NCI-H748 treated with DMSO at 0.1 percent for 48 hours (cell line): ENCODE measurements at regions not wholly inside any gene's neighbourhood (a gene's known extent, or its start where the extent isn't known, plus 50 kb on each side); places are given as distances from the start of the nearest gene placed in this dataset.

ENCODE experiments used
- DNase-seq: peaks from one replicate; lab custom pipeline; 2025; lab: John Stamatoyannopoulos, UW

GRCh38 chr6:9523462-9523861 is 891.4 kb downstream of the TFAP2A start:
- no peak for DNase-seq

DNA sequence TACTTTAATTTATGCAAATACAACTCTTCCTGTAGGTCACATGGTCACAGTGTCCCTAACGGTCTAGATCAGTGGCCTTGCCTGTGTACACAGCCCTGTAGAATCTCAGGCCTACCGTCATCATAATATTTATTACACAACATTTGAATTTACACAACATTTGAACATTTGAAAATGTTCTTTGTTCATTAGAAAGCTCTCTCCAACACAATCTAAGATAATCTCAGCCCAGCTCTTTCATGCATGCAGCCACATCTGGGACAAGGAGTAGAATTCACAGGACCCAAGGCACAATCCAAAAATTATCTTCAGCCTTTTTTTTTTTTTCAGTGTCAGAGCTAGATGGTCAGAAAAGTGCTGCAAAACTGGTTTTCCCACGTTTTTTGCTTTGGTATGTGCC is 892.8 kb downstream of the TFAP2A start:
- DNase-seq, result no peak

GRCh38 chr6:9521152-9521530 is 893.7 kb downstream of the TFAP2A start:
- DNase-seq, result no peak

GRCh38 chr6:9520417-9521151 is 894.3 kb downstream of the TFAP2A start:
- DNase-seq, result no peak

- no peak for DNase-seq
These were observed 896.4 kb downstream of the TFAP2A start for GRCh38 chr6:9518431-9518830.

DNA sequence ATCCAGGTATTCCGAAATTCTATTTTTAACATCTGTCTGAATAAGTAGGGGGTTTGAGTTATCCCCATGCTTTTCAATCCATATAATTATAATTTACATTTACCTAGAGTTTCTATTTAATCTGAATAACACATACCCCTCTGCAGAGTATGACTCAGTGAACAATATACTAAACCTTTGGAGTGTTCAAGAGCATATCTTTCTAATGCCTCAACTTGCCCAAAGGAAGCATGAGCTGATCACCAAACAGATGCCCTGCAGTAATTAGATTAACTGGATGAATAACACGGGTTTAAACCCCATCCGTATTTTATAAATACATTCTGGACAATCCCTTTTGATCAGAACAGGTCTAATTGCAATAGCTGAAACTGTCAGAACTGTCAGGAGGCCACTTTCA is 897.1 kb downstream of the TFAP2A start:
- no peak for DNase-seq

DNA sequence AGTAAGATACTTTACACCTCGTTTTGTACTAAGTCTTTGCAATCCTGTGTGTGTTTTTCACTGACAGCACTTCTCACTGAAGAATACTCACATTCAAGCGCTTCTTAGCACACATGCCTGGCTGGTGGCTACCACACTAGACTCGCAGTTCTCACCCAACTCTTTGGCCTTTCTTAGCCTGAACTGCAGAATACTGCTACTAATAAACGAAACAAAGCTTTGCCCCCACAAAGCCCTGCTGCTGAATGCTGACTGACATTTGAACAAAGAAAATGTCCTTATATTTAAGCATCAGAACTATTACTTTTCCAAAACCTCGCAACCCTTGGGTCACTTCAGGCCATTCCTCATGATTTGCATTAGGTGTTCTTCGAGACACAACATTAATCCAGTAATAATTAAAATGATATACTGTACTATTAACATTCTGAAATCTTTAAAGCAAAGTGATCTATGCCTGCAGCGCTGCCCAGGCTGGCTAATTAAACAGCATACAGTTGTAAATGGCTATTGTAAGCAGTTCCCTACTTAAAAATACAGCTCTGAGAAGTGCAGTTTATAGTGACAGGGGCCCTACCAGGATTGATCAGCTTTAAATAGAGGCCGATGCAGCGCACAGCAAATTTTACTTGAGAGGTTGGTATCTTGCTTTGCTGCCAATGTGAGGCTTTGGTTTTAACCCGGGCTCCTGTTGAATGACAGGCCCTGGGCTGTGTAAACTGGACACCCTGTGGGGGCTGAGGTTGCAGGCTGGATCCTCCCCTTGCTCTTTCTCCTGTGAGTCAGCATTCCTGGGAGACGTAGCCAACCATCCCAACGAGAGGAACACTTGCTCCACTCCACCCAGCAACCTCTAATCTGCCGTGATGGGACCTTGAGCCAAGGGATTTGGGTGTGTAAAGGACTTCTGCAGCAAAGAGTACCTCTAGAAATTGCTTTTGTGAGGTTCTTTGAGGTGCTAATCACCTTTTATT is 899.0 kb downstream of the TFAP2A start:
- DNase-seq, result no peak

DNA sequence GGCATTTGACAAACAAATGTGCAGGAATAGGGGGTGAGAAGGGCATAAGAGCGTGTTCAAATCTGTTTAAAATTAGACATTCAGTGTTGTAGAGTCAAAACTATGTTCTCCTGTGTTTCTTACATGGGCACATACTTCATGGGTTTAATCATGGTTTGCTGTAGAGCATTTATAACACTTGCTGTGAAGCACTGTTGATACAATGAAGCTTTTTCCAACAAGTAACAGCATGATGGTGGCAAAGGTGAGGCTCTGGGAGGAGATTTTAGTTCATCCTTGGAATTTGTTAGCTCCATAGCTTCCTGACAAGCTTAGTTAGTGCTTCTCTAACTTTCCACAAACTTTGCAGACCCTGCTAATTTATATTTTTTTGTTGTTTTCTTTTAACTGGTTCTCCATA is 900.7 kb downstream of the TFAP2A start:
- no peak for DNase-seq

- no peak for DNase-seq
These were observed 903.7 kb downstream of the TFAP2A start for GRCh38 chr6:9511157-9511556.

DNA sequence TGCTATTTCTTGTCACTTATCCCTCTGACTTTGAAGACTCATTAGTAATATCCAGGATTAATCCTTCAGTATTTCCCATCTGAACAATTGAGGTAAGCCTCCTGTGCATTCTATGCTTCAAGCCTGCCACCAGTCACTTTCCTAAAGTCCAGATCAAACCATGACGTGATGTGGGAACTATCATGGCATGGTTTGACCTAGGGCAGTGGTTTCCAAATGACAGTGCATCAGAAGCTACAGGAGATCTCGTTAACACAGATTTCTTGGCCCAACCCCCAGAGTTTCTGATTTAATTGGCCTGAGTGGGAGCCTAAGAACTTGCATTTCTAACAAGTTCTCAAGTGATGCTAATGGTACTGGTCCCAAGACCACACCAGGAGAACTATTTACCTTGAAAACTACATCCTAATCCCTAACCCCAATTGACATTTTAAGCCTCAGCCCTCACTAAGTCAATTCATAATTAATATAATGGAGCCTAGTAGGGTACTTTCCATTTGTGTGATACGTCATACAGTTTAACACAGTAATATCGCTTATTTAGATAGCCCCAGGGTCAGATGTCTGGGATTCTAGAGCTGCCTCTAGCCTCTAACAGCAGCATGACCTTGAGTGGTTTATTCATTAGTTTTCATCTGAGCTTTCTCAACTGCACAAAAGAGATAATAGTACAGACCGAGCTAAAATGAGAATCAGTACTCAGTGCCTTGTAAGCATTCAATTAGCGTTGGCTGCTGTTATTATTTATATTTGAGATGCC is 907.6 kb downstream of the TFAP2A start:
- DNase-seq, result no peak

- DNase-seq, result peak; percentile 92
These were observed 910.7 kb downstream of the TFAP2A start for GRCh38 chr6:9504191-9504590.

- DNase-seq, result no peak
These were observed 911.6 kb downstream of the TFAP2A start for GRCh38 chr6:9503111-9503761.

DNA sequence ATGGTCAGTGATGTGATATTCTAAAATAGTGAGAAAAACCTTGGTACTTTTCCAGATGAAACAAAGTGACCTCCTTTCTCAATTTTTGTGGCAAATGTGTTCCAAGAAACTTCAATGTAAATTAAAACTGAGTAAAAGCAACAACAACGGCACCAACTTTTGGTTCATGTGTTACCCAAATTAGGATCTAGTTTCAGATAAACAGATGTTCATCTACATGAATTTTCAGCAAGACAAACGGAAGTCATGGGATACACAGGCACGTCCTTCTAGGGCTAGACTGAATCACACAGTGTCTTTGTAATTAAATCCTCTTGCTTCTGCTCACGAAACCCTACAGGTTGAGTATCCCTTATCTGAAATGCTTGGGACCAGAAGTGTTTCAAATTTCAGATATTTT is 915.2 kb downstream of the TFAP2A start:
- DNase-seq, result no peak

DNA sequence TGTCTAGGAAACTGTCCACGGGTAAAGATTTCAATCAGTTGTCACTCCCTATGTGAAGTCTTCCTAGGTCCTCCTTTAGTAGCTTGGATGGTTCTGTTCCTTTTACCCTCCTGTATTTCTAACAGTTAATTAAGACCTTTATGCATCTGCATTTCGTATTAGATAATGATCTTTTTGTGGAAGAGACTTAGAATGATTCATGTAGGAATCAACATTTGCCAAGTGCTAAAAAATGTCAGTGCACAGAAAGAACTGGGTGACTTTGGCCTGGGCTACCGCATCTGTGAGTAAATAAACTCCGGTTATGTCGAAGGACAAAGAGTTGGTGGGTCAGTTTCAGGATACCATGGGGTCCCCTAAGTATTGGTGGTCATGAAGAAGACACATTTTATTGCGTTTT is 918.0 kb downstream of the TFAP2A start:
- no peak for DNase-seq

DNA sequence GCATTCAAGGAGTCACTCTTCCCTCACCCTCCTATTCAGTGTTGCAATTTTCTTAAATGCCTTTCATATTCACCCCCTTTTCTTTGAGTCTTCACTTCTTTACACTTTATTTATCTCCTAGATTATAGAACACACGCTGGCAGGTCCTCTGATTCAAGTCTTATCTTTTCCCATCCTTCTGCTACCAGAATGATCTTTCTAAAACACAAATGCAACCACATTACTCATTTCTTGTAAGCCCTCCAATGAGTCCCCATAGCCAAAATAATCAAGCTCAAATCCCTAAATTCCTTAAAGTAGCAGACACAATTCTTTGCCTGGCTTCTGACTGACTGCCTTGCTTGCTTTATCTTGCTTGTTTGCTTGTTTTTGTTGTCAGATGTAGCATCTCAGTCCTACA is 920.0 kb downstream of the TFAP2A start:
- no peak for DNase-seq

DNA sequence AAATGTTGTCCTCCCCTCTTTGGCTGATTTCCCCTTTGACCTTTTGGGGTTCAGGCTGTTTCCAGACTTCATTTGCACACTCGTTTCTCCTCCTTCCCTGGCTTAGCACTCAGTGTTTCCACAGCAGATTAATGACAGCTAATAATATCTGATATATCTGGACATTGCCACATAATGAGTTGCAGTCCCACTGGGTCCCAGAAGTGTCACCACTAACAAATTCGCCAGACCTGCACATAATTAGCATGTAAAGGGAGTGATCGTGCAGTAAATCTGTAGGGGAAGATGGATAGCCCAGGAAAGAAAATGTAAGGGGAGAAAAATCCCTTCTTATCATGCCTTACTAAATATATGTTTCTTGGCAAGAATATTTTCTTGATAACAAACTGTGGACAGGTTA is 922.1 kb downstream of the TFAP2A start:
- DNase-seq, result no peak

DNA sequence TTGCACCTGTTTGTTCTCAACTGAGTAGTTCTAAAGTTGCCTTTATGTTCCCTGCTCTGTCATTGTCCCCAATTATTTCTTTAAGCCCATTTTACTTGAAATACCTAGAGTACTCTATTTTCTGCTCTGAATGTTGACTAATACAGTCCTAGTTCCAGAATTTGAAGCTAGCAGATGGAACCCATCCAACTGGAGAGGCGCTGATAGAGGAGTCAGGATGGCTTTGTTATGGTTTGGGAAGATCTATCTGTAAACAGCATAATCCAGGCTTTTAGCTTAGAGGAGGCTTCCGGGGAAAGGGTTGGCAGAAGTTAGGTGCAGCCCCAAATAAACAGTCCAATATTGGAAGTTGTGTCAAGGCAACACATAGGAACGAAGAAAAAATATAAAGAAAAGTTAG is 927.7 kb downstream of the TFAP2A start:
- DNase-seq, result no peak

- no peak for DNase-seq
These were observed 928.9 kb downstream of the TFAP2A start for GRCh38 chr6:9485992-9486391.

- DNase-seq, result no peak
These were observed 930.2 kb downstream of the TFAP2A start for GRCh38 chr6:9484686-9485085.

GRCh38 chr6:9484091-9484490 is 930.8 kb downstream of the TFAP2A start:
- no peak for DNase-seq

GRCh38 chr6:9482030-9482738 is 932.7 kb downstream of the TFAP2A start:
- DNase-seq, result no peak
